Stimulated activated CD4-positive, alpha-beta T cell treated with anti-CD3 and anti-CD28 coated beads, Interleukin-4, amount 100 ng/mL, for 1 hour (primary cell): ENCODE measurements at regions not wholly inside any gene's neighbourhood (a gene's known extent, or its start where the extent isn't known, plus 50 kb on each side); places are given as distances from the start of the nearest gene placed in this dataset.
"Not testable (repeated sequence)": the region's sequence is repeated elsewhere in the genome, so short reads cannot be mapped to it uniquely, and the experiment has no call there.

Experiments
- DNase-seq: peaks from one replicate; pipeline ENCODE4 v3.0.0-alpha.2; 2020

DNA sequence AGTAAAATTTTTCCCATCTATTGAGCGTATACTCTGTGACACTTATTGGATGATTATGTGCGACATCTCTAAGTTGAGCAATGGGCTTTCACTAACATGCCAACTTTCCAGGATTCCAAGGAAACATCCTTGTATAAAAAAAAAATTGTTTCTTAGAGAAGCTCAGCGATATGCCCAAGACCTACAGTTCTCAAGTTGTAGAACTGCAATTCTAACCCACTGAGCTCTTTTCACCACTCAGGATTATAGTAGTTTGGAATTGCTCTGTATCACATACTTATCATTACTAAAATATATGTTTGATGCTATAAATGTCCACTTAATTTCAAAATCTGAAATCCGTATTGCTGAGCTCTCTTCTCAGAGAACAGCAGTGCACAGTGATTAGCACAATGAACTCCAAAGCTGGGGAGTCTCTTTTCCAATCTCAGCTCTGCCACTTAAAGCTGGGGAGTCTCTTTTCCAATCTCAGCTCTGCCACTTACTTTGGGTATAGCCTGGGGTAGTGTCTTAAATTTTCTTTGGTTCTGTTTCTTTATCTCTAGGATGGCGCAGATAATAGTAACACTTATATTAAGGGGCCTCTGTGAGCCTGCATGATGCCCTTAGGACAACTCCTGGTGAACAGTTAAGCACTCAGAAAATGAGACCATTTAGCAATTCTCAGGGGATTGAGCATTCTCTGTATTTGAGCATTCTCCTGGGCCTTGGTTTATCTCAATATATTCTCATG lies 1722.2 kb upstream of the AGA start:
- no peak for DNase-seq

- DNase-seq, result no peak
Measured at GRCh38 chr4:179165000-179165738, 1722.9 kb upstream of the AGA start.

DNA sequence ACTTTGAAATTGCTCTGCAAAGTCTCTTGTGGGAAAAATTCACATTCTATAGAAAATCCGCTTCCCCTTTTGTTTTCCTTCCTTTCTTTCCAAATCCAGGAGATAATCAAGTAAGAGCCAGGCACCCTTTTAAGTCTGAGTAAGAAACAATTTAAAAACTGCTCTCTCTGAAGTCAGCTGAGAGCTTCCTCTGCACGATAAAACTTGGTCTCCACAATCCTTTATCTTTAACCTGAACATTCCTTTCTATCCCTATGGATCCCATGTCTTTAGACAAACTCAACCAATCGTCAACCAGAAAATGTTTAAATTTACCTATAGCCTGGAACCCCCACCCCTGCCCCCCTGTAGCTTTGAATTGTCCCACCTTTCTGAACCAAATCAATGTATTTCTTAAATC lies 1723.6 kb upstream of the AGA start:
- no peak for DNase-seq

DNA sequence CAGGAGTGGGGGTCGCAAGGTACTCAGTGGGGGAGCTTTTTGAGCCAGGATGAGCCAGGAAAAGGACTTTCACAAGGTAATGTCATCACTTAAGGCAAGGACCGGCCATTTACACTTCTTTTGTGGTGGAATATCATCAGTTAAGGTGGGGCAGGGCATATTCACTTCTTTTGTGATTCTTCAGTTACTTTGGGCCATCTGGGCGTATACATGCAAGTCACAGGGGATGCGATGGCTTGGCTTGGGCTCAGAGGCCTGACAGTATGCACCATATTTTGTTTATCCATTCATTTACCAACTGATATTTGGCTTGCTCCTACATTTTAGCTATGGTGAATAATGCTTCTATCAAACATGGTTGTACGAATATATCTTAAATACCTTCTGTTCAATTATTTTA lies 1728.1 kb upstream of the AGA start:
- DNase-seq, result not testable (repeated sequence)

GRCh38 chr4:179182741-179183140 lies 1740.5 kb upstream of the AGA start:
- no peak for DNase-seq

- DNase-seq, result no peak
Measured at GRCh38 chr4:179195887-179196286, 1753.7 kb upstream of the AGA start.

DNA sequence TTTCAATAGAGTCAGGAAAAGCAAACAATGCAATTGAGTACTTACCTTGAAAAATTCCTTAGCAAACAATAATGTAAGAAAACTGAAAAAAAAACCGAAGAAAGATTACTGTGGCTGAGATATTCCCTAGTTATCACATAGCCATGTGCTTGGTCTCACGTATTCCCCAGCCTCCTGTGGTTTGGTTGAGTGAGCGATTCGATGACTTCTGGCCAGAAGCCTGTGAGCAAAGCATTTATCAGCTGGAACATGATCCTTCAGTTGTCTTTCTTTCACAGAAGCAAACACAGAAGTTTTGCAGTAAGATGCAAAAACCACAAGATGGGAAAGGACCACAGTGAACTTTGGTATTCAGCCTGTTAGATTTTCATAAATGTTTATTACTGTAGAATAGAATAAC lies 1754.3 kb upstream of the AGA start:
- DNase-seq, result no peak

- no peak for DNase-seq
Measured at GRCh38 chr4:179200681-179201080, 1758.4 kb upstream of the AGA start.

- DNase-seq, result no peak
Measured at GRCh38 chr4:179225594-179225993, 1783.4 kb upstream of the AGA start.

- no peak for DNase-seq
Measured at GRCh38 chr4:179248821-179249220, 1806.6 kb upstream of the AGA start.

GRCh38 chr4:179268791-179269190 lies 1826.6 kb upstream of the AGA start:
- no peak for DNase-seq

- no peak for DNase-seq
Measured at GRCh38 chr4:179272282-179272681, 1830.0 kb upstream of the AGA start.

- no peak for DNase-seq
Measured at GRCh38 chr4:179278647-179279046, 1836.4 kb upstream of the AGA start.

DNA sequence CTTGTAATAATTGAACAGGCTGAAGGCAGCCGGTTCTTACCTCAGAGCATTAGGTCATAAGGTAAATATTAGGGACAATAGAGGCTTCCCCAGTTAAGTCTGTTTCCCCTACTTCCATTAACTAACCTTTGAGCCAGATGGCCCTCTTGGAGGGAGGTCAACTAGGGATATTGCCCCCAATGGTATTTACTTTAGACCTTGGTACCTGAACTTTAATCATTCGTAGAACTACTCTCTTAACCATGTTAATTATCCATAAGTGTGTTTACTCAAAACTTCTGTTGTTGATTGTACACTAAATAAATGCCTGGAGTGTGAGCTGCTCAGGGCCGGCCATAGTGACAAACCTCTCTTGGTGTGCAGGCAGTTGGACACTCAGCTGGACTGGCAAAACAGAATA lies 1843.5 kb upstream of the AGA start:
- DNase-seq, result no peak

GRCh38 chr4:179291657-179292056 lies 1849.4 kb upstream of the AGA start:
- no peak for DNase-seq

DNA sequence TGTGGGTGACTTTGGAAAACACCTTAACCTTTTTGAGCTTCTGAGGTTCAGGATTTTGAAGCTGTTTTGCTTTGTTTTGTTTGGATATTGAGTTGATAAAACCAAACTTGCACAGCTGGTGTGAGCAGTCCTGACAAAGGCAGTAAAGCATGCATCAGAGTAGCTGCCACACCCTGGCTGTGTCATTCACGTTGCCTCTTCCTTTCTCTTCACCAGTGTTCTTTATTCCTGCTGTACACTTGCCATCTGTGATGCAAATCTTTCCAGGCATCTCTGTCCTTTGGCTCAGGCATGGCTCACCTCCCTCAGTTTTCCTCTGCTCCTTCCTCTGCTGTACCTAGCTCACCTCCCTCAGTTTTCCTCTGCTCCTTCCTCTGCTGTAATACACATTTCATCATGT lies 1850.2 kb upstream of the AGA start:
- DNase-seq, result no peak

GRCh38 chr4:179307297-179308136 lies 1865.3 kb upstream of the AGA start:
- DNase-seq, result no peak

GRCh38 chr4:179313823-179314222 lies 1871.6 kb upstream of the AGA start:
- no peak for DNase-seq

DNA sequence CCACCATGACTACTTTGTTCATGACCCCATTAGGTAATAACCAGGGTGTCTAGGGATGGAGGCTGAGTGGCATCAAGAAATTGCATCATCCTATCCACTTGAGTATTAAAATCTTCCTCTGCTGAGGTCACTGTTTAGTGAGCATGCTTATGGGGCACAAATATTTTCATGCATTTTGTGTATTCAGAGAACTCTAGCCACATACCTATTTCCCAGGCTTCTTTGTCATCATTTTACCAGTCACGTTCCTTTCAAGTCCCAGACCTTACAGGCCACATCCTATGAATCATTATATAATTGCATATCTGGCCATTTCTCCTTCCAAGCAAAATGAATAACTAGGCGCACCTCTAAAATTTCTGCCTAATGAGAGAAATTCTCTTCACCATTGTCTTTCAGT lies 1882.9 kb upstream of the AGA start:
- no peak for DNase-seq

DNA sequence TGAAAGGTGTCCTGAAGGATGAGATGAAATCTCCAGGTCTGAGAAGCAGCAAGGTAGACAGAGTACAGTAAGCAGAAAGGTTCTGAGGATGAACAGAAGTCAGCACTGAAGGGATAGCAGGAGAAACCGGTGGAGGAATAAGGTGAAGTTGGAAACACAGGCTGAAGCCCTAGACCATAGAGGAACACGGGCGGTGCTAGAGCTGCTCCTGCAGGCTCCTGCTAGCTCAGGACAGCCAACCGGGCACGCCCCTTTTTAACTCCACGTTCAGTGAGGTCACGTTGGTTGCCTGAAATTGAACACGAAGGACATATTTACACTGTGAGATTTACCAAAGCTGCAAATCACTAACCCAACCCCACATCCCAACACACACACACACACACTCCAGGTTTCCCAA lies 1886.4 kb upstream of the AGA start:
- DNase-seq, result no peak

DNA sequence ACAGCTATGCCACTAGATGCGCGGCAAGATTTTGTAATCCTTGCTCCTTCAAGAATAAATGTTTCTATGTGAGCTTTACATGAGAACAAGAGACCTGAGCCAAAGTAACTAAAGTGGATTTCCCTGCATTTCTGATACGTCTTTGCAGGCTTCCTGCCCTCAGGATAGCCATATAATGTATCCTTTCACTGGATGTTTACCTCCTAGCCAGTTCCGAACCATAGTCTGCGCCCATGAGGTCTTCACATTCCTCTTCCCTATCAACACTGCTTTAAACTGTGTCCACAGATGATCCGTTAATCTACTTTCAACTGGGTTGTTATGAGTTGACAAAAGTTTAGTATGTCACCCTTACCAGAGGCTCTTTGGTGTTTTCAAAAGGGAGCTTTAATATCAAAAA lies 1889.1 kb upstream of the AGA start:
- DNase-seq, result no peak

DNA sequence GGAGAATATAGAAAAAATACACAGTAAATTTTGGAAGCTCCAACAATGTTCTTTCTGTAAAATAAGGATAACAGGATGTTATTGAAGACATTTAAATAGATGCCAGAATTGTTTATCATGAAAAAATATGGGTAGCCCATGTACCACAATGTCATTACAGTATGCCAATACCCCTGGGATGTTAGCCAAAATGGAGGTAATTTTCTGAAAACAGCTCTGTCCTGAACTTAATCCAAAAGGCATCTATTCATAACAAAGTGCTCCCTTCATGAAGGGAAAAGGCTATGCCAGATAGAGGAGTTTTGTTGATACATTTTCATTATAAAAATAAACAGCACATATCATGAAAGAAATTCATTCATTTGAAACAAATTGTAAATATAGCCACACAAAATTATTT lies 1902.6 kb upstream of the AGA start:
- DNase-seq, result no peak

GRCh38 chr4:179352221-179352620 lies 1910.0 kb upstream of the AGA start:
- no peak for DNase-seq

GRCh38 chr4:179353786-179354185 lies 1911.5 kb upstream of the AGA start:
- no peak for DNase-seq
